ENCODE measurements at regions not wholly inside any gene's neighbourhood (a gene's known extent, or its start where the extent isn't known, plus 50 kb on each side); places are given as distances from the start of the nearest gene placed in this dataset.

- TF ChIP-seq, protein P1, sequence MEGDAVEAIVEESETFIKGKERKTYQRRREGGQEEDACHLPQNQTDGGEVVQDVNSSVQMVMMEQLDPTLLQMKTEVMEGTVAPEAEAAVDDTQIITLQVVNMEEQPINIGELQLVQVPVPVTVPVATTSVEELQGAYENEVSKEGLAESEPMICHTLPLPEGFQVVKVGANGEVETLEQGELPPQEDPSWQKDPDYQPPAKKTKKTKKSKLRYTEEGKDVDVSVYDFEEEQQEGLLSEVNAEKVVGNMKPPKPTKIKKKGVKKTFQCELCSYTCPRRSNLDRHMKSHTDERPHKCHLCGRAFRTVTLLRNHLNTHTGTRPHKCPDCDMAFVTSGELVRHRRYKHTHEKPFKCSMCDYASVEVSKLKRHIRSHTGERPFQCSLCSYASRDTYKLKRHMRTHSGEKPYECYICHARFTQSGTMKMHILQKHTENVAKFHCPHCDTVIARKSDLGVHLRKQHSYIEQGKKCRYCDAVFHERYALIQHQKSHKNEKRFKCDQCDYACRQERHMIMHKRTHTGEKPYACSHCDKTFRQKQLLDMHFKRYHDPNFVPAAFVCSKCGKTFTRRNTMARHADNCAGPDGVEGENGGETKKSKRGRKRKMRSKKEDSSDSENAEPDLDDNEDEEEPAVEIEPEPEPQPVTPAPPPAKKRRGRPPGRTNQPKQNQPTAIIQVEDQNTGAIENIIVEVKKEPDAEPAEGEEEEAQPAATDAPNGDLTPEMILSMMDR (IDR thresholded peaks at IDR 0.05) = no peak
- no peak for TF ChIP-seq POLR2AphosphoS5 (IDR thresholded peaks at IDR 0.05)
These were observed 130.0 kb downstream of the CPZ start for GRCh38 chr4:8722556-8722955.
